K562 (cell line): ENCODE measurements at regions not wholly inside any gene's neighbourhood (a gene's known extent, or its start where the extent isn't known, plus 50 kb on each side); places are given as distances from the start of the nearest gene placed in this dataset.

Experiments used
- EHMT2 ChIP-seq: fragments of 450-650 bp; IDR thresholded peaks from 2 replicates; pipeline ENCODE4 v1.6.1; 2018; ENCODE audit warnings: antibody characterized with exemption
- KDM2B ChIP-seq: fragments of 250-450 bp; sonication (Bioruptor Pico); IDR thresholded peaks from 2 replicates; pipeline ENCODE4 v1.8.0; 2021; ENCODE audit warnings: mild to moderate bottlenecking, moderate library complexity
- NONO ChIP-seq, 2 experiments: fragments of 200-400 bp in 1 of 2; fragments of 450-650 bp in 1 of 2; formaldehyde crosslinking in 1 of 2; IDR thresholded peaks; 2 replicates each; pipeline ENCODE4 v1.6.1; 2017; ENCODE audit warnings: low read depth in 2 of 2, mild to moderate bottlenecking in 2 of 2, moderate library complexity in 2 of 2, low read length in 1 of 2
- PRPF4 ChIP-seq: fragments of 200-400 bp; formaldehyde crosslinking; IDR thresholded peaks from one replicate; pipeline ENCODE4 v1.6.1; 2017; ENCODE audit warnings: low read length, low read depth, mild to moderate bottlenecking; ENCODE audit not compliant: insufficient read depth, poor library complexity, severe bottlenecking
- ZNF121 ChIP-seq: sonication (generic); formaldehyde crosslinking; conservative IDR thresholded peaks from 2 replicates; pipeline ENCODE4 v1.8.0; 2022; ENCODE audit warnings: missing genetic modification reagents

- TF ChIP-seq ZNF121 (no peak), PRPF4 (no peak), KDM2B (CRISPR knock-in tag) (no peak), EHMT2 (no peak), NONO (IDR thresholded peaks at IDR 0.05; ENCODE audit: low read depth in 2 of 2, low read length in 1 of 2) (no peak)
These were observed 214.4 kb downstream of the TMX3 start for GRCh38 chr18:68500556-68500955.
